NB4 (cell line): ENCODE measurements at regions not wholly inside any gene's neighbourhood (a gene's known extent, or its start where the extent isn't known, plus 50 kb on each side); places are given as distances from the start of the nearest gene placed in this dataset.

ENCODE experiments used
- CTCF ChIP-seq: IDR thresholded peaks from one replicate; pipeline ENCODE4 v1.5.1; 2012; ENCODE audit warnings: low read depth, low read length
- POLR2A ChIP-seq: IDR thresholded peaks from 2 replicates; pipeline ENCODE4 v1.6.1; 2011; ENCODE audit warnings: mild to moderate bottlenecking; ENCODE audit not compliant: insufficient read length; ENCODE audit errors: extremely low read depth

GRCh38 chr17:22374741-22375140 lies 682.4 kb downstream of the KCNJ18 start:
- no peak for TF ChIP-seq POLR2A
- TF ChIP-seq CTCF = no peak
